Breast epithelium (tissue), 3 donors: ENCODE measurements at regions not wholly inside any gene's neighbourhood (a gene's known extent, or its start where the extent isn't known, plus 50 kb on each side); places are given as distances from the start of the nearest gene placed in this dataset.

Experiments used
- POLR2A ChIP-seq: fragments of 450-650 bp; IDR thresholded peaks from one replicate; pipeline ENCODE4 v1.6.1; 2016; ENCODE audit warnings: antibody characterized with exemption, mild to moderate bottlenecking, moderate library complexity
- POLR2AphosphoS5 ChIP-seq, 3 donors: sonication (generic); formaldehyde crosslinking; IDR thresholded peaks; one replicate each; pipeline ENCODE4 v1.6.1; 2017; ENCODE audit warnings: antibody characterized with exemption in 3 of 3
- TF ChIP-seq, protein P1 (sequence below), 3 donors: fragments of 450-650 bp; IDR thresholded peaks; one replicate each; pipeline ENCODE4 v1.5.1; 2016 to 2017; ENCODE audit warnings: antibody characterized with exemption in 3 of 3, mild to moderate bottlenecking in 3 of 3, moderate library complexity in 3 of 3

DNA sequence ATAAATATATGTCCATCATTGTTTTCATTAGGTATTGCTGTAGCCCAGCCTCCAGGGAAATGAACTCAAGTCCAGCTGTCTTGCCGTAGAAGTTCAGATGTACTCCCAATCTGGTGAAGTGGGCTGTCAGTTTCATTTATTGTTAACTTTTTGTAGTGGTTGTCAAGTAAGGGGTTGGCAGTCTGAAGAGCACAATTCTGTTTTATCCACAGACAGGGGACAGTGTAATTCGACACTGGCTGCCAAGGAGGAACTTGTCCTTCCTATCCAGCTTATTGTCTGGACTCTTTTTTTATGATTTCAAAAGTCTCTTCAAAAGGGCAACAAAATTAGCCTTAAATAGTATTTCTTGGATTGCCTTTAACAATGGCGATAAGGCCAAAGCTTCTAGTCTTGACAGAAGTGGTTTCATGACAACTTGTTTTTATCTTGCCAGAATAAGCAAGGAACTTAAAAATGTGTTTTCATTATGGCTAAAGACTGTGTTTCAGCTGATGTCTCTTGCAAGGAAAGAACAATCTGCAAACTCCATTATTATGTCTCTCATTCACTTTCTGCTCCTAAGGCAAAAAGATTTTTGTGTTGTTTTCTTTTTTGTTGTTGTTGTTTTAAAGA lies 73.9 kb upstream of the TANC2 start:
- TF ChIP-seq, protein P1, sequence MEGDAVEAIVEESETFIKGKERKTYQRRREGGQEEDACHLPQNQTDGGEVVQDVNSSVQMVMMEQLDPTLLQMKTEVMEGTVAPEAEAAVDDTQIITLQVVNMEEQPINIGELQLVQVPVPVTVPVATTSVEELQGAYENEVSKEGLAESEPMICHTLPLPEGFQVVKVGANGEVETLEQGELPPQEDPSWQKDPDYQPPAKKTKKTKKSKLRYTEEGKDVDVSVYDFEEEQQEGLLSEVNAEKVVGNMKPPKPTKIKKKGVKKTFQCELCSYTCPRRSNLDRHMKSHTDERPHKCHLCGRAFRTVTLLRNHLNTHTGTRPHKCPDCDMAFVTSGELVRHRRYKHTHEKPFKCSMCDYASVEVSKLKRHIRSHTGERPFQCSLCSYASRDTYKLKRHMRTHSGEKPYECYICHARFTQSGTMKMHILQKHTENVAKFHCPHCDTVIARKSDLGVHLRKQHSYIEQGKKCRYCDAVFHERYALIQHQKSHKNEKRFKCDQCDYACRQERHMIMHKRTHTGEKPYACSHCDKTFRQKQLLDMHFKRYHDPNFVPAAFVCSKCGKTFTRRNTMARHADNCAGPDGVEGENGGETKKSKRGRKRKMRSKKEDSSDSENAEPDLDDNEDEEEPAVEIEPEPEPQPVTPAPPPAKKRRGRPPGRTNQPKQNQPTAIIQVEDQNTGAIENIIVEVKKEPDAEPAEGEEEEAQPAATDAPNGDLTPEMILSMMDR (IDR thresholded peaks at IDR 0.05), result no peak
- TF ChIP-seq POLR2A, result no peak
- TF ChIP-seq POLR2AphosphoS5 (IDR thresholded peaks at IDR 0.05), result no peak
